ENCODE measurements at regions not wholly inside any gene's neighbourhood (a gene's known extent, or its start where the extent isn't known, plus 50 kb on each side); places are given as distances from the start of the nearest gene placed in this dataset.

- Mint-ChIP-seq H3K27ac (no peak overlapping the region), H3K9me3 (ENCODE audit: insufficient read depth) (no peaks in the 10 kb centered on the region), H3K4me1 (no peaks in the 10 kb centered on the region), H3K27me3 (peaks cover 35% of the 10 kb centered on the region), H3K4me3 (no peak overlapping the region)
- H3K9ac ChIP-seq (ENCODE audit: low read length) = no peak overlapping the region
- no peaks in the 10 kb centered on the region for H3K27me3 ChIP-seq (replicated peaks in 1 of 4; ENCODE audit: control extremely low read depth in 1 of 4, control insufficient read depth in 3 of 4, insufficient read depth in 4 of 4, low read length in 3 of 4)
- intact Hi-C loops (cut with micrococcal nuclease) = no loop called here
- CTCF ChIA-PET = no interaction called here
- TF ChIP-seq EZH2 (IDR thresholded peaks at IDR 0.05; ENCODE audit: borderline replicate concordance, insufficient read depth, low read depth, low read length, poor library complexity, severe bottlenecking) (no peak), CTCF (IDR thresholded peaks at IDR 0.05) (no peak)
- DNase-seq (no peak), ATAC-seq (ENCODE audit: low read depth) (no peak)
- H2AFZ ChIP-seq (ENCODE audit: insufficient read depth, low read depth, low read length, poor library complexity, severe bottlenecking) = no peak overlapping the region
- no peaks in the 10 kb centered on the region for H3K36me3 ChIP-seq (replicated peaks in 1 of 2; ENCODE audit: control extremely low read depth in 1 of 2, control insufficient read depth in 1 of 2, extremely low read depth in 1 of 2, insufficient read depth in 2 of 2, low read length in 1 of 2)
- POLR2A ChIA-PET = no interaction called here
- WGBS (ENCODE audit: insufficient coverage) = 82% methylated on average over 8 of the region's 9 CpGs
- no peak overlapping the region for H3K4me2 ChIP-seq (replicated peaks; ENCODE audit: low read depth, low read length, poor library complexity, severe bottlenecking)
- no peaks in the 10 kb centered on the region for H3K9me3 ChIP-seq (ENCODE audit: control extremely low read depth in 1 of 3, control insufficient read depth in 2 of 3, insufficient read depth in 1 of 3, low read length in 2 of 3)
- no peak overlapping the region for H3K27ac ChIP-seq (ENCODE audit: low read length in 2 of 2)
- H4K20me1 ChIP-seq (ENCODE audit: control insufficient read depth, insufficient read depth, low read length, poor library complexity, severe bottlenecking) = no peaks in the 10 kb centered on the region
- no peaks in the 10 kb centered on the region for H3K79me2 ChIP-seq (ENCODE audit: control insufficient read depth, insufficient read depth, low read length)
- no peak overlapping the region for H3K4me3 ChIP-seq (ENCODE audit: control extremely low read depth in 1 of 5, extremely low read depth in 1 of 5, insufficient read depth in 1 of 5, low read depth in 2 of 5, low read length in 4 of 5)
- H3K4me1 ChIP-seq (ENCODE audit: control insufficient read depth in 2 of 2, insufficient read depth in 2 of 2, low read length in 2 of 2) = no peaks in the 10 kb centered on the region
Measured at GRCh38 chr1:34639701-34640100, 115.1 kb upstream of the GJB5 start.

GRCh38 chr1:34640654-34641401 lies 114.0 kb upstream of the GJB5 start:
- Histone ChIP-seq H2AFZ (ENCODE audit: insufficient read depth, low read depth, low read length, poor library complexity, severe bottlenecking) (no peak overlapping the region), H3K4me1 (ENCODE audit: control insufficient read depth in 2 of 2, insufficient read depth in 2 of 2, low read length in 2 of 2) (no peaks in the 10 kb centered on the region), H3K27ac (ENCODE audit: low read length in 2 of 2) (no peak overlapping the region), H3K4me3 (ENCODE audit: control extremely low read depth in 1 of 5, extremely low read depth in 1 of 5, insufficient read depth in 1 of 5, low read depth in 2 of 5, low read length in 4 of 5) (no peak overlapping the region), H3K79me2 (ENCODE audit: control insufficient read depth, insufficient read depth, low read length) (no peaks in the 10 kb centered on the region), H3K36me3 (replicated peaks in 1 of 2; ENCODE audit: control extremely low read depth in 1 of 2, control insufficient read depth in 1 of 2, extremely low read depth in 1 of 2, insufficient read depth in 2 of 2, low read length in 1 of 2) (no peaks in the 10 kb centered on the region), H3K27me3 (replicated peaks in 1 of 4; ENCODE audit: control extremely low read depth in 1 of 4, control insufficient read depth in 3 of 4, insufficient read depth in 4 of 4, low read length in 3 of 4) (no peaks in the 10 kb centered on the region), H3K9me3 (ENCODE audit: control extremely low read depth in 1 of 3, control insufficient read depth in 2 of 3, insufficient read depth in 1 of 3, low read length in 2 of 3) (no peaks in the 10 kb centered on the region), H4K20me1 (ENCODE audit: control insufficient read depth, insufficient read depth, low read length, poor library complexity, severe bottlenecking) (no peaks in the 10 kb centered on the region), H3K9ac (ENCODE audit: low read length) (no peak overlapping the region), H3K4me2 (replicated peaks; ENCODE audit: low read depth, low read length, poor library complexity, severe bottlenecking) (no peak overlapping the region)
- WGBS (ENCODE audit: insufficient coverage) = 64% methylated on average over 7 of the region's 10 CpGs
- intact Hi-C loops (cut with micrococcal nuclease) = no loop called here
- POLR2A ChIA-PET = no interaction called here
- Mint-ChIP-seq H3K9me3 (ENCODE audit: insufficient read depth) (no peaks in the 10 kb centered on the region), H3K4me3 (no peak overlapping the region), H3K27me3 (peaks cover 46% of the 10 kb centered on the region), H3K4me1 (no peaks in the 10 kb centered on the region), H3K27ac (no peak overlapping the region)
- DNase-seq (no peak), ATAC-seq (ENCODE audit: low read depth) (no peak)
- CTCF ChIA-PET = no interaction called here
- TF ChIP-seq EZH2 (IDR thresholded peaks at IDR 0.05; ENCODE audit: borderline replicate concordance, insufficient read depth, low read depth, low read length, poor library complexity, severe bottlenecking) = no peak
- no peak for TF ChIP-seq CTCF (IDR thresholded peaks at IDR 0.05)

Data from B cell (primary cell).